ENCODE measurements at regions not wholly inside any gene's neighbourhood (a gene's known extent, or its start where the extent isn't known, plus 50 kb on each side); places are given as distances from the start of the nearest gene placed in this dataset.

- TF ChIP-seq CTCF (IDR thresholded peaks at IDR 0.05) (no peak), POLR2A (IDR thresholded peaks at IDR 0.05) (no peak)
These were observed 72.4 kb upstream of the KDM5D start for GRCh38 chrY:19816920-19817319.
